SH-SY5Y (cell line): ENCODE measurements at regions not wholly inside any gene's neighbourhood (a gene's known extent, or its start where the extent isn't known, plus 50 kb on each side); places are given as distances from the start of the nearest gene placed in this dataset.

Experiments used
- GATA2 ChIP-seq: IDR thresholded peaks from 2 replicates; pipeline ENCODE4 v1.6.1; 2011; ENCODE audit warnings: mild to moderate bottlenecking, low read depth, low read length
- GATA3 ChIP-seq: IDR thresholded peaks from 2 replicates; pipeline ENCODE4 v1.6.1; 2011; ENCODE audit warnings: low read depth, mild to moderate bottlenecking, low read length, moderate library complexity

DNA sequence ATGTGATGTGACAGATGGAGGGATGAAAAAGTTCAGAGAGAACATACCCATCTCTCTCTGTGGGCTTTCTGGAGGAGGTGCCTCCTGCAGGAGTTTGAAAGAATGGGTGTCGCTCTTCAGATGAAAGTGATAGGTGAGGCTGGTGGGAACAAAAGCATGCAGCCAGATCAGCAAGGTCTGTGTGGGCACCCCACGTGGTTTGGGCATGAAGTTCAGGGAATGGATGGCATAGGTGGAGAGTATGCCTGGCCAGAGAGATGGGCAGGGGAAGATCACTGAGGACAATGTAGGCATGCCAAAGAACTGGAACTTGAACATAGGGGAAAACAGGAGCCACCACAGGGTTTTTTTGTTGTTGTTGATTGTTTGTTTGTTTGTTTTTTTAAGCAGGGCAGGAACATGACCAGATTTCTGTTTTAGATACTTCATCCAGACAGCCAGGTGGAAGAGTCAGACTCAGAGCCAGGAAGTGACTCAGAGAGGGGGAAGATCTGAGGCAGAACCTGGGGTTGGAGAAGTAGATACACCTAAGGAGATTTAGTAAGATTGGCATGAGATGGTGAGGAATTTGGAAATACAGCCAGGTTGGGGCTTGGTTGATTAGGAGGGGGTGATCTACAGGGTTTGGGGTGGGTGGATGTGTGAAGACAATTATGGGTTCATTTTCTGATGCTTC is 64.8 kb upstream of the CLSTN2 start:
- TF ChIP-seq GATA2 (no peak), GATA3 (no peak)
